Neural cell (in vitro differentiated cells): ENCODE measurements at regions not wholly inside any gene's neighbourhood (a gene's known extent, or its start where the extent isn't known, plus 50 kb on each side); places are given as distances from the start of the nearest gene placed in this dataset.

Source experiments
- H2AFZ ChIP-seq: fragments of 200-600, 300-800 bp; sonication (generic), shearing (Covaris generic); 2 replicates; pipeline ENCODE4 v1.6.0; 2014; ENCODE audit warnings: low read depth, mild to moderate bottlenecking, antibody characterized with exemption, low read length, moderate library complexity
- H3F3A ChIP-seq: fragments of 200-600 bp; shearing (Covaris generic); 2 replicates; pipeline ENCODE4 v1.6.1; 2016; ENCODE audit warnings: mild to moderate bottlenecking, moderate library complexity, mixed read lengths, antibody characterized with exemption, low read length; ENCODE audit not compliant: insufficient read depth, poor library complexity, severe bottlenecking
- H3K27ac ChIP-seq: fragments of 200-600, 300-800 bp; sonication (generic), shearing (Covaris generic); 2 replicates; pipeline ENCODE4 v1.5.1; 2014; ENCODE audit warnings: mild to moderate bottlenecking, low read length, moderate library complexity
- H3K27me3 ChIP-seq: fragments of 300-800, 200-600 bp; sonication (generic), shearing (Covaris generic); 2 replicates; pipeline ENCODE4 v1.6.0; 2014; ENCODE audit warnings: mild to moderate bottlenecking, low read depth, low read length, moderate library complexity; ENCODE audit not compliant: insufficient read depth
- H3K36me3 ChIP-seq: fragments of 300-800, 200-600 bp; sonication (generic), shearing (Covaris generic); 2 replicates; pipeline ENCODE4 v1.5.1; 2014; ENCODE audit warnings: mild to moderate bottlenecking, antibody characterized with exemption, low read length, moderate library complexity; ENCODE audit not compliant: insufficient read depth
- H3K4me2 ChIP-seq: fragments of 300-800, 200-600 bp; sonication (generic), shearing (Covaris generic); 2 replicates; pipeline ENCODE4 v1.6.0; 2014; ENCODE audit warnings: mild to moderate bottlenecking, low read length
- H3K4me3 ChIP-seq: fragments of 300-800, 200-600 bp; sonication (generic), shearing (Covaris generic); 2 replicates; pipeline ENCODE4 v1.5.1; 2014; ENCODE audit warnings: mild to moderate bottlenecking, low read length, moderate library complexity
- H3K79me2 ChIP-seq: fragments of 200-600 bp; shearing (Covaris generic); replicated peaks from 2 replicates; pipeline ENCODE4 v1.6.0; 2014; ENCODE audit warnings: mild to moderate bottlenecking, low read length, moderate library complexity; ENCODE audit not compliant: insufficient read depth
- H3K9ac ChIP-seq: fragments of 300-800, 200-600 bp; sonication (generic), shearing (Covaris generic); 2 replicates; pipeline ENCODE4 v1.6.1; 2016; ENCODE audit warnings: mild to moderate bottlenecking, low read length, mixed read lengths
- H3K9me2 ChIP-seq: fragments of 200-600 bp; shearing (Covaris generic); 2 replicates; pipeline ENCODE4 v1.6.1; 2016; ENCODE audit warnings: mild to moderate bottlenecking, low read length, mixed read lengths; ENCODE audit not compliant: insufficient read depth
- H3K9me3 ChIP-seq: fragments of 200-600, 300-800 bp; sonication (generic), shearing (Covaris generic); 2 replicates; pipeline ENCODE4 v1.6.1; 2016; ENCODE audit warnings: mild to moderate bottlenecking, mixed run types, low read length, moderate library complexity, mixed read lengths
- H4K20me1 ChIP-seq: fragments of 200-600 bp; shearing (Covaris generic); 2 replicates; pipeline ENCODE4 v1.6.1; 2016; ENCODE audit warnings: mild to moderate bottlenecking, mixed run types; ENCODE audit not compliant: insufficient read depth
- CTCF ChIP-seq: fragments of 450-650 bp; IDR thresholded peaks from 2 replicates; pipeline ENCODE4 v1.5.1; 2014; ENCODE audit warnings: antibody characterized with exemption, mild to moderate bottlenecking, moderate library complexity; ENCODE audit not compliant: poor library complexity, severe bottlenecking
- EP300 ChIP-seq: fragments of 450-650 bp; conservative IDR thresholded peaks from 2 replicates; pipeline ENCODE4 v1.6.1; 2014; ENCODE audit warnings: antibody characterized with exemption, mild to moderate bottlenecking, moderate library complexity; ENCODE audit not compliant: poor library complexity, severe bottlenecking
- EZH2 ChIP-seq: fragments of 200-600, 300-800 bp; shearing (Covaris generic), sonication (generic); IDR thresholded peaks from 2 replicates; pipeline ENCODE4 v1.6.1; 2014; ENCODE audit warnings: antibody characterized with exemption, low read length, borderline replicate concordance, mild to moderate bottlenecking; ENCODE audit not compliant: insufficient read depth, poor library complexity, severe bottlenecking
- MXI1 ChIP-seq: fragments of 450-650 bp; conservative IDR thresholded peaks from 2 replicates; pipeline ENCODE4 v1.6.1; 2014; ENCODE audit warnings: antibody characterized with exemption, mild to moderate bottlenecking; ENCODE audit not compliant: poor library complexity, severe bottlenecking
- POLR2AphosphoS5 ChIP-seq: IDR thresholded peaks from 2 replicates; pipeline ENCODE4 v1.6.1; 2012
- RAD21 ChIP-seq: fragments of 450-650 bp; conservative IDR thresholded peaks from 2 replicates; pipeline ENCODE4 v1.6.1; 2014; ENCODE audit warnings: antibody characterized with exemption, mild to moderate bottlenecking, moderate library complexity
- SMC3 ChIP-seq: fragments of 450-650 bp; conservative IDR thresholded peaks from 2 replicates; pipeline ENCODE4 v1.6.1; 2014; ENCODE audit warnings: antibody characterized with exemption, mild to moderate bottlenecking, moderate library complexity; ENCODE audit not compliant: poor library complexity
- TAF1 ChIP-seq: IDR thresholded peaks from 2 replicates; pipeline ENCODE4 v1.6.1; 2012; ENCODE audit warnings: low read depth

- no peak for TF ChIP-seq POLR2AphosphoS5
- no peak for TF ChIP-seq RAD21
- no peak for TF ChIP-seq CTCF
- TF ChIP-seq EP300, result no peak
- Histone ChIP-seq H3K9me3 (no peaks in the 10 kb centered on the region), H3F3A (peaks cover 8% of the 10 kb centered on the region), H3K27ac (peak overlapping the region; percentile 79), H2AFZ (no peak overlapping the region), H3K4me2 (peak overlapping the region; percentile 21), H4K20me1 (no peaks in the 10 kb centered on the region), H3K9me2 (no peaks in the 10 kb centered on the region), H3K9ac (peak overlapping the region; percentile 35), H3K79me2 (no peaks in the 10 kb centered on the region), H3K27me3 (no peaks in the 10 kb centered on the region), H3K36me3 (no peaks in the 10 kb centered on the region), H3K4me3 (peak overlapping the region; percentile 36)
Measured at GRCh38 chr5:161064297-161064696, 212.3 kb upstream of the ATP10B start.

GRCh38 chr5:161058781-161059180 is 206.8 kb upstream of the ATP10B start:
- Histone ChIP-seq H3K4me2 (no peak overlapping the region), H3K36me3 (no peaks in the 10 kb centered on the region), H3K9me3 (no peaks in the 10 kb centered on the region), H2AFZ (no peak overlapping the region), H3F3A (no peaks in the 10 kb centered on the region), H3K79me2 (no peaks in the 10 kb centered on the region), H3K9me2 (no peaks in the 10 kb centered on the region), H3K27ac (no peak overlapping the region), H3K9ac (no peak overlapping the region), H4K20me1 (no peaks in the 10 kb centered on the region), H3K4me3 (no peak overlapping the region), H3K27me3 (no peaks in the 10 kb centered on the region)
- TF ChIP-seq TAF1 (no peak), MXI1 (no peak), POLR2AphosphoS5 (no peak), CTCF (no peak), SMC3 (no peak)

DNA sequence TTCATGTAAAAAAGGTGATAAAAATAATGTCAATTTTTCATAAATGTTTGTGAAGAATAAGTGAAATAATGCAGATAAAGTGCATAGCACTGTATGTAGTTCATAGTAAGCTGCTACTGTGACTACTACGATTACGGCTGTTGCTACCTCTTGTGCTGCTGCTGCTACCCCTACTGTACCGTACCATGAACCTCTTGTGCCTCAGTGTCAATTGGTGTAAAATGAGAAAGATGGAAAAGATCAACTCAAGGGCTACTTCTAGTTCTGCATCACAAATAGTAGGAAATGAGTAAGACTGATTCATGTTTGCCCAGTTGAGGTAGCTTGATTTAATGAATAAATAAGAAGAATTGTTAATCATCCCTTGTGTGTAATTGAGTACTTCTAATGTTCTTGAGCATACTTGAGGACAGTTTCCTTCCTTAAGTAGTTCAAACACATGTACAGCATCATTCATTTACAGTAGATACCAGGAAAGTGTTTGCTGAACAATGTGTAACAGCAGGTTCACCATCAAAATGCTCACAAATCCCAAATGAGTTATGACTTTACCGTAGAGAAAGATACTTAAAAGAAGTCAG is 200.0 kb upstream of the ATP10B start:
- Histone ChIP-seq H3K9me2 (no peaks in the 10 kb centered on the region), H4K20me1 (no peaks in the 10 kb centered on the region), H3K27me3 (no peaks in the 10 kb centered on the region), H3K9ac (no peak overlapping the region), H3K27ac (no peak overlapping the region), H3K4me3 (no peak overlapping the region), H3K9me3 (no peaks in the 10 kb centered on the region), H3F3A (no peaks in the 10 kb centered on the region), H3K79me2 (no peaks in the 10 kb centered on the region), H3K36me3 (no peaks in the 10 kb centered on the region), H2AFZ (no peak overlapping the region), H3K4me2 (no peak overlapping the region)
- TF ChIP-seq EP300 (no peak), MXI1 (no peak), POLR2AphosphoS5 (no peak), EZH2 (no peak), SMC3 (no peak), TAF1 (no peak)
